ENCODE measurements at regions not wholly inside any gene's neighbourhood (a gene's known extent, or its start where the extent isn't known, plus 50 kb on each side); places are given as distances from the start of the nearest gene placed in this dataset.

DNA sequence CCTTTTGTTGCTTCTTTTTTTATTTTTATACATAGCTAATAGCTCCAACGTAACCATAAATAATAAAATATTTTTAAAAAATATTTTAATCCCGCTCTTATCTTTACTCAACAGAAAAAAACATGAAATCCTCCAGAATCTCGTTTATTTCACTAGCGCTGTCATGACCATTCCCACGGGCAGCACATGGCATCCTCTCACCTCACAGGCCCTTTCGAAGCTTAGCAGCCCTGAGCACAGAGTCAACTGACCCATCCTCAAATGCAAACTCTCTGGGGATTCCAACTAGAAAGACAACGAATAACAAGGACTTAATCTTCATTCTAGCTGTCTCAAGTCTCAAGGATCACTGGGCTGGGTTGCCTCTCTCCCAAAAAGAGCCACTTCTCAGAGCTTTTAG is 285.9 kb upstream of the PPARGC1A start:
- TF ChIP-seq, protein P1, sequence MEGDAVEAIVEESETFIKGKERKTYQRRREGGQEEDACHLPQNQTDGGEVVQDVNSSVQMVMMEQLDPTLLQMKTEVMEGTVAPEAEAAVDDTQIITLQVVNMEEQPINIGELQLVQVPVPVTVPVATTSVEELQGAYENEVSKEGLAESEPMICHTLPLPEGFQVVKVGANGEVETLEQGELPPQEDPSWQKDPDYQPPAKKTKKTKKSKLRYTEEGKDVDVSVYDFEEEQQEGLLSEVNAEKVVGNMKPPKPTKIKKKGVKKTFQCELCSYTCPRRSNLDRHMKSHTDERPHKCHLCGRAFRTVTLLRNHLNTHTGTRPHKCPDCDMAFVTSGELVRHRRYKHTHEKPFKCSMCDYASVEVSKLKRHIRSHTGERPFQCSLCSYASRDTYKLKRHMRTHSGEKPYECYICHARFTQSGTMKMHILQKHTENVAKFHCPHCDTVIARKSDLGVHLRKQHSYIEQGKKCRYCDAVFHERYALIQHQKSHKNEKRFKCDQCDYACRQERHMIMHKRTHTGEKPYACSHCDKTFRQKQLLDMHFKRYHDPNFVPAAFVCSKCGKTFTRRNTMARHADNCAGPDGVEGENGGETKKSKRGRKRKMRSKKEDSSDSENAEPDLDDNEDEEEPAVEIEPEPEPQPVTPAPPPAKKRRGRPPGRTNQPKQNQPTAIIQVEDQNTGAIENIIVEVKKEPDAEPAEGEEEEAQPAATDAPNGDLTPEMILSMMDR (IDR thresholded peaks at IDR 0.05): no peak
- TF ChIP-seq POLR2A (IDR thresholded peaks at IDR 0.05): no peak
